ENCODE measurements at regions not wholly inside any gene's neighbourhood (a gene's known extent, or its start where the extent isn't known, plus 50 kb on each side); places are given as distances from the start of the nearest gene placed in this dataset.

GRCh38 chr16:85991425-85991824, 92.5 kb downstream of the IRF8 start:
- DNase-seq, result no peak

- DNase-seq, result no peak
Observed at GRCh38 chr16:85991856-85992255, 92.9 kb downstream of the IRF8 start.

- DNase-seq, result no peak
Observed at GRCh38 chr16:85992359-85992758, 93.4 kb downstream of the IRF8 start.

GRCh38 chr16:85992779-85993178, 93.8 kb downstream of the IRF8 start:
- DNase-seq, result no peak

GRCh38 chr16:85994492-85995490, 95.8 kb downstream of the IRF8 start:
- DNase-seq, result no peak

GRCh38 chr16:85995541-85996423, 96.8 kb downstream of the IRF8 start:
- DNase-seq, result peak; percentile 52

GRCh38 chr16:85996843-85997242, 97.9 kb downstream of the IRF8 start:
- no peak for DNase-seq

- no peak for DNase-seq
Observed at GRCh38 chr16:85998171-85998867, 99.4 kb downstream of the IRF8 start.

- no peak for DNase-seq
Observed at GRCh38 chr16:85998868-85999729, 100.1 kb downstream of the IRF8 start.

GRCh38 chr16:85999778-86000177, 100.8 kb downstream of the IRF8 start:
- DNase-seq, result no peak

- no peak for DNase-seq
Observed at GRCh38 chr16:86002178-86002900, 103.4 kb downstream of the IRF8 start.

GRCh38 chr16:86007524-86007923, 108.6 kb downstream of the IRF8 start:
- no peak for DNase-seq

GRCh38 chr16:86010680-86011141, 111.7 kb downstream of the IRF8 start:
- DNase-seq, result no peak

GRCh38 chr16:86011532-86011931, 112.6 kb downstream of the IRF8 start:
- DNase-seq, result no peak

GRCh38 chr16:86012221-86012620, 113.3 kb downstream of the IRF8 start:
- no peak for DNase-seq

- DNase-seq, result no peak
Observed at GRCh38 chr16:86013867-86014266, 114.9 kb downstream of the IRF8 start.

GRCh38 chr16:86015606-86016005, 116.6 kb downstream of the IRF8 start:
- DNase-seq, result no peak

GRCh38 chr16:86016201-86016965, 117.4 kb downstream of the IRF8 start:
- peak; percentile 25 for DNase-seq

- no peak for DNase-seq
Observed at GRCh38 chr16:86018071-86018470, 119.1 kb downstream of the IRF8 start.

- no peak for DNase-seq
Observed at GRCh38 chr16:86018487-86018886, 119.5 kb downstream of the IRF8 start.

Measured in activated naive CD4-positive, alpha-beta T cell treated with anti-CD3 and anti-CD28 coated beads, Interleukin-2, amount 50 U/mL, for 16 hours (primary cell).